ENCODE measurements at regions not wholly inside any gene's neighbourhood (a gene's known extent, or its start where the extent isn't known, plus 50 kb on each side); places are given as distances from the start of the nearest gene placed in this dataset.
"Not testable (repeated sequence)": the region's sequence is repeated elsewhere in the genome, so short reads cannot be mapped to it uniquely, and the experiment has no call there.

- POLR2A ChIA-PET: no interaction called here
- no peak overlapping the region for H3K4me3 ChIP-seq (ENCODE audit: low read depth, low read length)
- CTCF ChIA-PET: no interaction called here
- no peak for DNase-seq (ENCODE audit: low read depth, low spot score)
- no peak for TF ChIP-seq CTCF (IDR thresholded peaks at IDR 0.05; ENCODE audit: insufficient read depth, low read length, missing control alignments)
Observed at GRCh38 chr9:11163843-11164242, 551.0 kb upstream of the PTPRD start.

- ChIA-PET CTCF (no interaction called here), POLR2A (no interaction called here)
- no peak for TF ChIP-seq CTCF (IDR thresholded peaks at IDR 0.05; ENCODE audit: insufficient read depth, low read length, missing control alignments)
Observed at GRCh38 chr9:11182001-11182400, 569.2 kb upstream of the PTPRD start.

GRCh38 chr9:11190719-11191118 lies 577.9 kb upstream of the PTPRD start:
- no peak overlapping the region for H3K4me3 ChIP-seq (ENCODE audit: low read depth, low read length)
- TF ChIP-seq CTCF (IDR thresholded peaks at IDR 0.05; ENCODE audit: insufficient read depth, low read length, missing control alignments): no peak
- POLR2A ChIA-PET: no interaction called here
- CTCF ChIA-PET: no interaction called here
- no peak for DNase-seq (ENCODE audit: low read depth, low spot score)

More at GRCh38 chr9:11182001-11182400, 569.2 kb upstream of the PTPRD start:
- no peak overlapping the region for H3K4me3 ChIP-seq (ENCODE audit: low read depth, low read length)
- no peak for DNase-seq (ENCODE audit: low read depth, low spot score)

GRCh38 chr9:11192993-11193392 lies 580.2 kb upstream of the PTPRD start:
- TF ChIP-seq CTCF (IDR thresholded peaks at IDR 0.05; ENCODE audit: insufficient read depth, low read length, missing control alignments): no peak
- ChIA-PET CTCF (no interaction called here), POLR2A (no interaction called here)
- H3K4me3 ChIP-seq (ENCODE audit: low read depth, low read length): no peak overlapping the region
- no peak for DNase-seq (ENCODE audit: low read depth, low spot score)

- DNase-seq (ENCODE audit: low read depth, low spot score): no peak
- POLR2A ChIA-PET: no interaction called here
- no peak overlapping the region for H3K4me3 ChIP-seq (ENCODE audit: low read depth, low read length)
- CTCF ChIA-PET: no interaction called here
- no peak for TF ChIP-seq CTCF (IDR thresholded peaks at IDR 0.05; ENCODE audit: insufficient read depth, low read length, missing control alignments)
Observed at GRCh38 chr9:11194246-11194645, 581.4 kb upstream of the PTPRD start.

GRCh38 chr9:11196840-11197365 lies 584.1 kb upstream of the PTPRD start:
- DNase-seq (ENCODE audit: low read depth, low spot score); H3K4me3 ChIP-seq (ENCODE audit: low read depth, low read length); POLR2A ChIA-PET; CTCF ChIA-PET: not testable (repeated sequence)

GRCh38 chr9:11199335-11199734 lies 586.5 kb upstream of the PTPRD start:
- DNase-seq (ENCODE audit: low read depth, low spot score): no peak
- POLR2A ChIA-PET: no interaction called here
- TF ChIP-seq CTCF (IDR thresholded peaks at IDR 0.05; ENCODE audit: insufficient read depth, low read length, missing control alignments): no peak
- H3K4me3 ChIP-seq (ENCODE audit: low read depth, low read length): no peak overlapping the region
- CTCF ChIA-PET: no interaction called here

All from AG04449 (cell line).